Body of pancreas (tissue), 4 donors: ENCODE measurements at regions not wholly inside any gene's neighbourhood (a gene's known extent, or its start where the extent isn't known, plus 50 kb on each side); places are given as distances from the start of the nearest gene placed in this dataset.

ENCODE experiments used
- POLR2A ChIP-seq, 3 donors: fragments of 450-650 bp; IDR thresholded peaks; one replicate each; pipeline ENCODE4 v1.6.1; 2016; ENCODE audit warnings: antibody characterized with exemption in 3 of 3, mild to moderate bottlenecking in 2 of 3
- TF ChIP-seq, protein P1 (sequence below), 7 experiments: fragments of 450-650 bp in 4 of 7; fragments of 200-600 bp in 3 of 7; sonication (generic) in 3 of 7; IDR thresholded peaks; one replicate each; pipeline ENCODE4 v1.5.1; 2016 to 2019; ENCODE audit warnings: antibody characterized with exemption in 7 of 7

DNA sequence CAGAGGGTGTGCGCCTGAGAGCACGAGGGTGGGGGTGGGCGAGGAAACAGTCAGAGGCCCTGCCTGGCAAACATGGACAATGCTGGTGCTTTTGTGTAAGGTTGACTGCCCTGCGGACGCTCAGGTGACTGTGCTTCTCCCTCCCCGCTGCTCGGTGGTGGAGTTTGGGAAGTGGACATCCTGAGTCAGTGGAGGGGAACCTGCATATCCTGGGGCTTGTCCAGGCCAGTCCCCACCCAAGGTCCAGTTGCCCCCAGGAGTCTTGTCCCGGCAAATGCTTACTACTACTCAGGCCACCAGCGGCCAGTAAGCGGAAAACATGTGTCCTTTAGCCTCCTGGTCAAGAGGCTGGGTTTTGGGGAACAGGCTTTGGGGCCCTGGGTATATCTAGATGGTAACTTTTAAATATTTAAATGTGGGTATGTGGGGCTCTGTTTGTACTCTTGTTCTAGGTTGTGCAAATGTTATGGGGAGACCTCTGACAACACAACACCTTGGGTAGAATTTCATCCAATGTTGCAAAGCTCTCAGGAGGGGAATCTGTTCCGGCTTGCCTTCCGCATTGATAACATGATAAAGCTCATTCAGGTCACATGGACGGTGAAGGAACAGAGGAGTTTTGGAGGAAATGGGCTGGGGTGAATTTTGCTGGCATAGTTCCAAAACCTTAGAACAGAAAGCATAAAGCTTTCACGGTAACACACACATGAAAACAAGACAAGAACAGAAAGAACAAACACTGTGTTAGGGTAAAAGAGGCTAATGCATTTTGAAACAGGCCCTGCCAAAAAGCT, 364.9 kb downstream of the PRDM2 start:
- TF ChIP-seq, protein P1, sequence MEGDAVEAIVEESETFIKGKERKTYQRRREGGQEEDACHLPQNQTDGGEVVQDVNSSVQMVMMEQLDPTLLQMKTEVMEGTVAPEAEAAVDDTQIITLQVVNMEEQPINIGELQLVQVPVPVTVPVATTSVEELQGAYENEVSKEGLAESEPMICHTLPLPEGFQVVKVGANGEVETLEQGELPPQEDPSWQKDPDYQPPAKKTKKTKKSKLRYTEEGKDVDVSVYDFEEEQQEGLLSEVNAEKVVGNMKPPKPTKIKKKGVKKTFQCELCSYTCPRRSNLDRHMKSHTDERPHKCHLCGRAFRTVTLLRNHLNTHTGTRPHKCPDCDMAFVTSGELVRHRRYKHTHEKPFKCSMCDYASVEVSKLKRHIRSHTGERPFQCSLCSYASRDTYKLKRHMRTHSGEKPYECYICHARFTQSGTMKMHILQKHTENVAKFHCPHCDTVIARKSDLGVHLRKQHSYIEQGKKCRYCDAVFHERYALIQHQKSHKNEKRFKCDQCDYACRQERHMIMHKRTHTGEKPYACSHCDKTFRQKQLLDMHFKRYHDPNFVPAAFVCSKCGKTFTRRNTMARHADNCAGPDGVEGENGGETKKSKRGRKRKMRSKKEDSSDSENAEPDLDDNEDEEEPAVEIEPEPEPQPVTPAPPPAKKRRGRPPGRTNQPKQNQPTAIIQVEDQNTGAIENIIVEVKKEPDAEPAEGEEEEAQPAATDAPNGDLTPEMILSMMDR (IDR thresholded peaks at IDR 0.05) = no peak
- no peak for TF ChIP-seq POLR2A (IDR thresholded peaks at IDR 0.05)
